ENCODE measurements at regions not wholly inside any gene's neighbourhood (a gene's known extent, or its start where the extent isn't known, plus 50 kb on each side); places are given as distances from the start of the nearest gene placed in this dataset.
"Not testable (repeated sequence)": the region's sequence is repeated elsewhere in the genome, so short reads cannot be mapped to it uniquely, and the experiment has no call there.

DNA sequence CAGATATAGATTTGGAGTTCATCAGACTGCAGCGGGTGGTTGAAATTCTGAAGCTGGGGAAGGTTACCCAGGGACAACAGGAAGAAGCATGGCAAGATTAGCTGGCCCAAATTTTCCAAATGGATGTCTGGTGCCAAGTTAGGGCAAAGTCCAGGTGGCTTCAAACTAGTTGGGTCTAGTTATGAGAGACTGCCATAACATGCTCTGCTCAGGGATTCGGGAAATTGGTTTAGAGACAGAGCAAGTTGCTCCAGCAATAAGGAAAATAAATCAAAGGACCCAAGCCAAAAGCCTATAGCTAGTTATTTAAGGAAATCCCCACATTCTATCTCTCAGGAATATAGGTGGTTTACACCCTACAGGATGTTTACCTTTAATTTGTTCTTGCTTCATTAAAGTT lies 125.7 kb upstream of the BTG1 start:
- DNase-seq (ENCODE audit: low read depth): no peak

DNA sequence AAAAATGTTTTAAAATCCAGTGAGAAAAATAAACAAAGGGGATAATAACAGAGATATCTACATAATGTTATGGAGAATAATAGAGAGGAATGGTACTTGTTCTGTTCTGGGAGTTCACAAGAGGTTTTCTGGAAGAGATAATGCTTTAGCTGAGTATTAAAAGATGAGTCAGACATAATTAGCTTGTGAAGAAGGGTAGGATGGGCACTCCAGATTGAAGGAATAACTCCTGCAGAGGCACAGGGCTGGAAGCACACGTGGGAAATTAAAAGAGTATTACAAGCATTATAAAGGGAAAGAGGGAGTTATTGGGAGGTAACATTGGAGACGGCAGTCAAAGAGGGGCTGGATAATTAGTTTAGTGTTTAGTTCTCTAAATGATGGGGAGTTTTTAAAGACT lies 124.9 kb upstream of the BTG1 start:
- DNase-seq (ENCODE audit: low read depth): no peak

DNA sequence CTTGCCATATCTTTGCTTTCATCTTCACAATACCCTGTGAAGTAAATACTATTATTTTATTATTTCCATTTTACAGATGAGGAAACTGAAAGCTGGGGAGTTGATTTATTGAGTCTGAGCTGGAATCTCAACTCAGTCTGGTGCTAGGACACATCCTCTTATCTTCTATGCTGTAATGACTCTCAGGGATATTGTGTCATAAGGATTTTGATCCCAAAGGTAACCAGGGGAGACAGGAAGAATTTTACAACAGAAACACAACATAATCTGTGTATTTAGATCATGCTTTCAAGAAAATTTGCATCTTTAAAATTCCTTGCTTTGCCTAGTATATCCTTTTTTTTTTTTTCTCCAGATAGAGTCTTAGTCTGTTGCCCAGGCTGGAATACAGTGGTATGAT lies 123.3 kb upstream of the BTG1 start:
- DNase-seq (ENCODE audit: low read depth): no peak

DNA sequence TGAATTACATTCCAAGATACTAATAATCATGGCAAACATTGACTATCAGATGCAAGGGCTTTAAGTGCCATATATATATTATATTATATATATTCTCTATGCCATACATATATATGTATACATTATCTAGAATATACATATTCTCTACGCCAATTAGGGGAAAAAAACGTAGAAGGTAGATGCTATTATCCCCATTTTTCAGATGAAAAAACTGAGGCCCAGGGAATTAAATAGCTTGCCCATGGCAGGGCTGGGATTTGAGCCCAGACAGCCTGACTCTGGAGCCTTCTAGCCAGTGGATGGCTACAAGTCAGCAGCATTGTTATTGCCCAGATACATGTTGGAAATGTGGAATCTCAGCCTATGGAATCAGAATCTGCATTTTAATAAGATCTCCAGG lies 116.0 kb upstream of the BTG1 start:
- no peak for DNase-seq (ENCODE audit: low read depth)

DNA sequence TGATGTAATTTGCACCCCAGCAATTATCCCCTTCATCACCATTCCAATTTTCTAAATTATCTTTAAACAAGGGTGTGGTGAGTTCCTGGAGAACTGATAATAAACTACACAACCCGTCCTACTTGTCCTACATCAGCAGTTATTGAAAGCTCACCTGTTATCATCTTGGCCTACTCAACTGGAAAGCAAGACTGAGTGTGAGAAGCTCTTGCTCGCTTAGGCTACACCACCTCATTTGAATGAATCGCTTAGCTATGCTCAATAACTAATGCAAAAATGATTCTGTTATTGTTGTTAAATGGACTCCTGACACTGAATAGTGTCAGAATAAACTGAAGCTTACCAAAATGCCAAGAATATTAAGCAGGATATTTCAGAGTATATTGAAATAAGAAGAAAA lies 115.4 kb upstream of the BTG1 start:
- DNase-seq (ENCODE audit: low read depth): no peak

DNA sequence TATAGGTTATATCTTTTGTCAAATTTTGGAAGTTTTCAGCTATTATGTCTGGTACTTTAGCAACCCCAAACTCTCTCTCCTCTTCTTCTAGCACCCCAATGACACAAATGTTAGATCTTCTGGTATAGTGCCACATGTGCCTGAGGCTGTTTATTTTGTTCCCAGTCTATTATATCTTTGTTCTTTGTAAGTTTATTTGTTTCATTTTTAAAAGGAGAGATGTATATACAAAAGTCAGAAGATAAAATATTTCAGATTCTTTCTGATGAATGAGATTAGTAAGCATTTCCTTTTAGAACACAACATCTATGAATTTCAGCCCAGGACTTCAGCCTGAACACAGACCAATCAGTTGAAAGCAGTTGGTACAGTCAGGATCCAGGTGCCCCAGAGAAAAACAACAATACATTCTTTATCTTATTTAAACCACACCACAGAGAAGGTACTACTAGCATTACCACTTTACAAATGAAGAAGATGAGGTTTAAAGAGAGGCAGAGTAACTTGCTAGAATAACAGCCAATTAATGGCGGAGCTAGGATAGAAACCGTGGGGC lies 114.1 kb upstream of the BTG1 start:
- DNase-seq (ENCODE audit: low read depth): no peak

DNA sequence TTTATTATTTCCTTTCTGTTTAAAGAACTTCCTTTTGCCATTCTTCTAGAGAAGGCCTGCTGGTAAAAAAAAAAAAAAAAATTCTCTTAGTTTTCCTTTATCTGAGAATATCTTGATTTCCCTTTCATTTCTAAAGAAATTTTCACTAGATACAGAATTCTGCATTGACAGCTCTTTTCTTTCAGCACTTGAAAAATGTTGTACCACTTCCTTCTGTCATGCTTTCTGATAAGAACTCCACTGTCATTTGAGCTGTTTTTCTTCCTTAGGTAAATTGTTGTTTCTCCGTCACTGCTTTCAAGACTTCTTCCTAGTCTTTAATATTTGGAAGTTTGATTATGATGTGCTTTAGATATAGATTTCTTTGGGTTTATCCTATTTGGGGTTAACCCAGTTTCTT lies 113.6 kb upstream of the BTG1 start:
- DNase-seq (ENCODE audit: low read depth): no peak

DNA sequence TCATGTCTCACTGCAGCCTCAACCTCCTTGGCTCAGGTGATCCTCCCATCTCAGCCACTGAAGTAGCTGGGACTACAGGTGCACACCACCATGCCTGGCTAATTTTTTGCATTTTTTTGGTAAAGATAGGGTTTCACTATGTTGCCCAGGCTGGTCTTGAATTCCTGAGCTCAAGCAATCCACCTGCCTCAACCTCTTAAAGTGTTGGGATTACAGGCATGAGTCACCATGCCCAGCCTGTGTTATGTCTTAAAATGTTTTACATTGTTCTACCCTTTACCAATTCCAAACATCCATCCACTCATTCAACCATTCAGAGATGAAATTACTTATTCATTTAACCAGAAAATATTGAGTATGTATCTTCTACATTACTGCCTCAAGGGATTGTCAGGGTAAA lies 111.6 kb upstream of the BTG1 start:
- no peak for DNase-seq (ENCODE audit: low read depth)

DNA sequence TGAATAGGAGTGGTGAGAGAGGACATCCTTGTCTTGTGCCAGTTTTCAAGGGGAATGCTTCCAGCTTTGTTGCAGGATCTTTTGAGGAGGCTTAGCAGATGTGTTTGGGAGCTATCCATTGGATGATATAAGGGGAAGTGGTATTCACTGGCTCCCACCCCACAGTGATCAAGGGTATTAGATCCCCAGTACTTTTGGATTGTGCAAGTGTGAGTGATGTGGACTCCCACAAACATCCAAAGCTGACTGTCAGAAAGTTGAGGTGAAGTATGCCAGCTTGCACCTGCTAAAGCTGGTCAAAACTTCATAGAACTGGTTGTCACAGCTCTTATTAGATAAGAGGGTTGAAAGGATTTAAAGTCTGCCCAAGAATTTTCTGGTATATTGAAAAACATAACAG lies 110.1 kb upstream of the BTG1 start:
- DNase-seq (ENCODE audit: low read depth): no peak

DNA sequence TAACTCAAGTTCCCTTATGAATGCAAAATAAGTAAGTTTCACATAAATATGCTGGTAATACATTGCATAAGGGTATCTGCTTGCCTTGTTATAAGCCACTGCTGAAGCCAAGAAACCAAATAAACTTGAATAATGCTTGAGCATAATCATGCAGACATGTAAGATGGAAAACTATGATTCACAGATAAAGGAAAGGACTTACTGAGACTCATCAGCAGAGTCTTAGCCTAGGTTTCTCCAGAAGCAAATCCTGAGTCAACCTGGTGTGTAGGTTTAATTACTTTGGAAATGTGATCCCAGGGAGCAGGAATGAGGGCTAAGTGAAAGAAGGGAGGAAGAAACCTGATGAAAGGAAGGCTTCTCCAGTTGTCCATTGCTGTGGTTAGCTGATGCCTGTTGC lies 107.7 kb upstream of the BTG1 start:
- no peak for DNase-seq (ENCODE audit: low read depth)

DNA sequence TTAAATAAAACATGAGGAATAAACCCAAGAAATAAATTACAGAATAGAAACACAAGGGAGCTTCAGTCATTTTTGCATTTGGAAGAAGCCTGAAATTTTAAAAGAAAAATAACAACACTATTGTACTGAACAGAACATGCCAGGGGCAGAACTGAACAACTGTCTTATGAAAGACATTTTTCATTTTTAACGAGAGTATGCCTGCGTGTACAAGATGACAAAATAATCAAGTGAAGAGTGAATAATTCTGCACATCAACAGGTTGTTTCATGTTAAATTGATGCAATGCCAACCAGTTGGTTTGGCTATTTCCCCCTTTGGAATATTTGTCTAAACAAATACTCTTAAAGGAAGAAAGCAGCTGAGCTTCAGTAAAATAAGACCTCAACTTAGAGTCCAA lies 103.3 kb upstream of the BTG1 start:
- no peak for DNase-seq (ENCODE audit: low read depth)

DNA sequence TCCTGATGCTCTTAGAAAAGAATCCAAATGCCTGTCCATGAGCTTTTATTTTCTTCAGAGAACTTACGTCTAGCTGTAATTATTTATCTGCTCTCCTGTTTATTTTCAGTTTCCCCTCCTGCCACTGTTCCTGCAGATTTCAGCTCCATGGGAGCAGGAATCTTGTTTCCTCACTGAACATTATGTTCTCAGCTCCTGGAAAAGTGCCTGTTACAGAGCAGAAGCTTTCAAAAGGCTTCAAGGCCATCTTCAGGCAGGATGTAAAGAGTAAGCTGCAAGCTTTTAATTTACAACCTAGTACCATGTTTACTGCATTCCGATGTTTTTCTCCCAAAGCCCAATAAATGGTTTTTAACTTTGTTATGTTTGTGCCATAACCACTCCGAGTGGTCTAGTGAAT lies 98.4 kb upstream of the BTG1 start:
- no peak for DNase-seq (ENCODE audit: low read depth)

DNA sequence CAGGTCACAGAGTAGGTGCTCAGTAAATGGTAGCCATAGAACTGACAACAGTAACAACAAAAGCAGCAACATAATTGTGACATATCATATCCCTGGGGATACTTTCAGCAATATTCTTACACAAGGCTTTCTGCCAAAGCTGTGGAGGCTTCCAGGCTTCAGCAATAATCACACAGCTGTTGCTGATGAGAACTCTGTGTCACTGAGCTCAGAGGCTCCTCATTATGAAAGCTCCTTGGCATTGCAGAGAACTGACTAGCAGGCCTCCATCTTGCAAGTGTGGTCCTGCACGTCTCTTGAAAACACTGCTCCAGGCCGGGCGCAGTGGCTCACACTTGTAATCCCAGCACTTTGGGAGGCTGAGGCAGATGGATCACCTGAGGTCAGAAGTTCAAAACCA lies 97.3 kb upstream of the BTG1 start:
- no peak for DNase-seq (ENCODE audit: low read depth)

DNA sequence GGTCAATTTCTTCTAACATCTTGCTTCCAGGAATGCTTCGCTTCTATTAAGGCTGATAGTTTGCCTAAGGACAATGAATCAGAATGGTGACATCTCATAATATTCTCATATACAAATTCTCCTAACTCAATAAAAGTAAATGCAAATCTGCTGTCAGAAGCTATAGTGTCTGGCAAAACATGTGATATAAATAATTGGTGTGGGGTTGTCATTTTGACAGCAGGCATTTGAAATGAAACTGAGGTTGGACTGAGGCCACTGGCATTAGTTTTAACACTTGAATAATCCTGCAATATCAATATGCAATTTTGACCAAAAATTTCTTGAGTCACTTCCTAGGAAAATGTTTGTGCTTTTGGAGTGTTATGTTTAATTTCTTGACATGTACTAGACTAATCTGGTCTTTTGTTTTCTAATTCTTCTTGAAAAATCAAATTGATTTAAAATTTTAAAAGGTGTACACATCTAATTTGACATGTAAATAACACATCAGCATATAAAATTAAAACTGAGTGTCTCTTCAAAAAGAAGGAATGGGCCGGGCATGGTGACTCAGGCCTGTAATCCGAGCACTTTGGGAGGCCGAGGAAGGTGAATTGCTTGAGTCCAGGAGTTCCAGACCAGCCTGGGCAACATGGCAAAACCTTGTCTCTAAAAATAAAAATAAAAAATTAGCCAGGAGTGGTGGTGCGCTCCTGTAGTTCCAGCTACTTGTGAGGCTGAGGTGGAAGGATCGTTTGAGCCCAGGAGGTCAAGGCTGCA lies 92.3 kb upstream of the BTG1 start:
- DNase-seq (ENCODE audit: low read depth): no peak

DNA sequence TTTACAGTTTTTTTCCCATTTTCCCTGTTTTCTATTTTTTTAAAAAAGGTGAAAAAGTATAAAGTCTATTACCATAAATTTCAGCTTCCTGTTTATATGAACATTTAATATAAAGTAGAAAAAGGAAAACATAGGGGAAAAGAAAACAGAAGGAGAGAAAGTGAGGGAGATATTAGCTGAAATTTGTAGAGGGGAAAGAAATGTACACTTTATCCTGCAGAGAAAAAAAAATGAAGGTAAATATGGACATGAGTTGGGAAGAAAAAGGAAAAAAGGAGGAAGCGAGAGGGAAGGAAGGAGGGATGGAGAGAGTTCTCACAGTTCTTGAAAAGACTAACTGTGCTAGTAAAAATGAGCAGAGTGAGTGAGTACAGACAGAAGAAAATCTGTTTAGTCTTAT lies 91.6 kb upstream of the BTG1 start:
- no peak for DNase-seq (ENCODE audit: low read depth)

DNA sequence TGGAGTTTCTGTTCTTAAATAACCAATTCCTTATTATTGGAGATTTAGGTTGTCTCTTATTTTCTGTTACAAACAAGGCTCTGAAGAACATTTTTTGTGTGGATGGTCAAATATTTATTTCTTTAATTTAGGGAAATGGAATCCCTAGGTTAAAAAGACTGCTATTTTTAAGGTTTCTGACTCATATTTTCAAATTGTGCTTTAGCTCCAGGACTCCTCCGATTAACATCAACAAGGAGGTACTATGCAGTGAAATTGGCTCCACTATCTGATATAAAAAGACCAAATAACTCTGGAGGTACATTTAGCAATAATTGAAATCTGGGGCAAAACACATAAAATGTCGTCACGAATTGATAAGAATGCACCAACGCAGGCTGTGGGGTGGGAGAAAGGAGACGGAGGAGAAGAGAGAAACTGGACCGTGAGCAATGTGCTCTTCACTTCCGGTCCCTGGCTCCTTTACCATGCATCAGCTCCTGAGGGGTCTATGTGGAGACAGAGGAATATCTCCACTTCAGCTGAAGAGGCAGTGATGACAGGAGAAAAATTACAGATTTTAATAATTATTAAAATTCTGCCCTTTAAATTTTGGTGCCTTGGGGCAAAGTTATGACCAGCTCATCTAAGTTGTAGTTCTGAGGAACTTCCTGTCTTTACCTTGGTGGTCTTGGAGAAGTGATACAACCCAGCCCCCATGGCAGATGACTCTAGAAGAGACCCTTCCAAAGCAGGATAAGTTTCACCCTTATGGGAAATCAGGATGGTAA lies 90.2 kb upstream of the BTG1 start:
- no peak for DNase-seq (ENCODE audit: low read depth)

DNA sequence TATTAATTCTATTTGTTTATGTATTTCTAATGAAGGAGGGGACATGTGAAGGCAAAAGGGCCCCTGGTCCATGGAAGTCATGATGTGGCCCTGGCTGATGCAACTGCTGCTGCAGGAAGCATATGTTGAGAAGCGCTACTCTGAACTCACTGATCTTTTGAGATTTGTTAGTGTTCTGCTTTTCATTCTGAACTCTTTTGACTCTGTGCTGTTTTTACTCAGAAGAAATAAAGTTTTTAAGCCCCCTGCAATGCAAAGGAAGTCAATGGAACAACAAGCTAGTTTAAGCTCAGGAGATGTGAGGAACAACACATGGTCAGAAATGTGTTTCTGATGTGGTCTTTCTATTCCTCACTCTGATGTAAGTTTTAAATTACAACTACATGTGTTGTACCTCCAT lies 88.9 kb upstream of the BTG1 start:
- DNase-seq (ENCODE audit: low read depth): no peak

DNA sequence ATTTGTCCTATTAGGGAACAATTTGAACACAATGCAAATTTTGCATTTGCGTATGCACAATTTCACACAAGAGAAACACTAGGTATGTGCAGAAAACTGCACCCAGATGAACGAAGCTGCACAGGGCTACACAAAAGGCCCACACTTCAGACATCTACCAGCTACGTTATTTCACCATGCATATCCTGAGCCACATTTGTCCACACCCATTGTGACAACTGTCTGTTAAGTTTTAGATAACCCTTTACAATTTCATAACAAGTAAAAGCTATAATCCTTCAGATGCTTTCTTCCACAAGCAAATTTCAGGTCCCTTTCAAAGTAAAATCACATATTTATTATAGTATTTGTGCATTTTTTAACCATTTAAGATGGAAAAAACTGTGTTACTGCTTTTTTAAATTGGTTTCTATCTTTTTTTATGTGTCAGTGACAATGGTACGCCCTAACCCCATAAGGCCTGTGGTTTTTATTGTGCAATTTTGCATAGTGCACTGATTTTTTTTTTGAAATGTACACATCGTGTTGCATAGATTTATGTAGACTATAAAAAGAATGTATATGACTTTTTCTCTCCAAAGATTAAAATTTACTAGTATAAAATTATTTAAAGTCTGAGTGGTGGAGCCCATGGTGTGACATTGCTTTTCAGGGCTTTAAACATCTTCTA lies 87.8 kb upstream of the BTG1 start:
- DNase-seq (ENCODE audit: low read depth): no peak

DNA sequence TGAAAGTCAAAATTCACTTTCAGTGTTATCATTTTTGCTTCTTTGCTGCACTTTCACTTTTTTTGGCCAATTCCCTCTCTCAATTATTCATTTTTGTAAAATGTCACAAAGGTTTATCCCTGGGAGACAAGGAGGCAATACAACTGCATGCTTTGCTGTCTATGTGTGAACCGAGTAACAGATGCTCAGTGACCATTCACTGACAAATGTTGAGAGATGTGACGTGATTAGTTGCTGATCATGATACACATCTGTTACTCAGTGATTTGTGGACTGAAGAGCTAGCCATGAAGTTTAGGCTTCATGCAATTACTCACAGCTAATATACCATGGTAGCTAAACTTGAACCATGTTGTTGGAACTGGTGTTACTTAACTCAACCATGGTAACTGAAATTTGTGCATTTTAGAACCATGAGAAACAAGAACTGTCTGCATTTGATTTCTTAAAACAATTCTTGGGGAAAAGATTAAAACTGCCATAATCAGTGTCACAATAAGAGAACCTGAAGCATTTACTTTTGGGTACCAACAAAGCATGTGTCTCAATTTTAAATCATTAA lies 86.8 kb upstream of the BTG1 start:
- not testable (repeated sequence) for DNase-seq (ENCODE audit: low read depth)

DNA sequence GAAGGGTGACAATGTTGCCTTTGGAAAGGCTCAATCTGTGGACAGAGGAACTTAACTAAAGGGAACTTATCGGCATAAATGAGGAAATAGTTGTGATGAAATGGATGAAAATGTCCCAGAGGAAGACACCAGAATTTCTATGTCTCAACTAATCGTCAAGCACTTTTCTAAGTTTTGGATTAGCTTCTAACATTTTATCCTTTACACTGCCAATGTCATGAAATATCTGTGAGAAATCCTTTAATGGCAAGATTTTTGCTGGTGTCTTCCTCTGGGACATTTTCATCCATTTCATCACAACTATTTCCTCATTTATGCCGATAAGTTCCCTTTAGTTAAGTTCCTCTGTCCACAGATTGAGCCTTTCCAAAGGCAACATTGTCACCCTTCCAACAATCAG lies 86.3 kb upstream of the BTG1 start:
- not testable (repeated sequence) for DNase-seq (ENCODE audit: low read depth)

DNA sequence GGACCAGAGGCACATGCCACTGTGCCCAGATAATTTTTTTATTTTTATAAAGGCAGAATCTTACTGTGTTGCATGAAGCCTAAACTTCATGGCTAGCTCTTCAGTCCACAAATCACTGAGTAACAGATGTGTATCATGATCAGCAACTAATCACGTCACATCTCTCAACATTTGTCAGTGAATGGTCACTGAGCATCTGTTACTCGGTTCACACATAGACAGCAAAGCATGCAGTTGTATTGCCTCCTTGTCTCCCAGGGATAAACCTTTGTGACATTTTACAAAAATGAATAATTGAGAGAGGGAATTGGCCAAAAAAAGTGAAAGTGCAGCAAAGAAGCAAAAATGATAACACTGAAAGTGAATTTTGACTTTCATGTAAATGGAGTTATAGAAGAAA lies 85.9 kb upstream of the BTG1 start:
- not testable (repeated sequence) for DNase-seq (ENCODE audit: low read depth)

DNA sequence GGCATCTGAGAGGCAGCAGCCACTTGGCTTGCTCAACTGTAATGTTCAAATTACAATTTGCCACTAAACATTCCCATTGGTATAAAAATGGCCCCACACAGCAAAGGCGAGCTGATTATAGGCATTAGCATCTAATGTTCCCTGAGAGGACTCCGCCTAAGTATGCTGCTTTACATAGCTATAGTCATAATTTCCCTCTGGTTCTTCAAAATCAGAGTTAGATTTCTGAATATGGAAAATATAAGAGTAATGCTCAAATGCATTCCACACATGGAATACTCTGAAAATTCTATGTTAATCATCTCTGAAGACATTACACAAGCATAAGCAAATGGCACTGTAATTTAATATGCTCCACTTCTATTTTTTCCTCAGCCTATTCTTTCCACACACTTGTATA lies 83.7 kb upstream of the BTG1 start:
- DNase-seq (ENCODE audit: low read depth): no peak

DNA sequence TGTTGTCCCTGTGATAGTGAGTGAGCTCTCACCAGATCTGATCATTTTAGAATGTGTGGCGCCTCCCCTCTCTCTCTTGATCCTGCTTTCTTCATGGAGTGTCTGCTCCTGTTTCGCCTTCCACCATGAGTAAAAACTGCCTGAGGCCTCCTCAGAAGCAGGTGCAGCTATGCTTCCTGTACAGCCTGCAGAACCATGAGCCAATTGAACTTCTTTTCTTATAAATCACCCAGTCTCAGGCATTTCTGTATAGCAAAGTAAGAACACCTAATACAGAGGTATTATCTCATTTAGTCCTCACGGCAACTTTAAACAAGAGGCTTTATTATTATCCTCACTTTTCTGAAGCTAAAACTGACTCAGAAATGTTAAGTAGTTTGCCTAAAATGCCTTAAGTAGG lies 81.3 kb upstream of the BTG1 start:
- DNase-seq (ENCODE audit: low read depth): no peak
